HG03097 (cell line): ENCODE measurements at regions not wholly inside any gene's neighbourhood (a gene's known extent, or its start where the extent isn't known, plus 50 kb on each side); places are given as distances from the start of the nearest gene placed in this dataset.

ENCODE experiments used
- ATAC-seq: cut with Tn5 transposase; IDR thresholded peaks from one replicate; pipeline ENCODE4 v1.9.1; 2021; ENCODE audit not compliant: unreplicated experiment, low FRiP score

- ATAC-seq: no peak
Observed at GRCh38 chr16:86710602-86710950, 132.2 kb downstream of the FOXL1 start.

- ATAC-seq: no peak
Observed at GRCh38 chr16:86712158-86713009, 134.0 kb downstream of the FOXL1 start.

GRCh38 chr16:86713021-86713631 is 134.8 kb downstream of the FOXL1 start:
- ATAC-seq: no peak

- no peak for ATAC-seq
Observed at GRCh38 chr16:86714166-86714565, 135.8 kb downstream of the FOXL1 start.

- ATAC-seq: no peak
Observed at GRCh38 chr16:86716649-86717048, 138.3 kb downstream of the FOXL1 start.

- ATAC-seq: no peak
Observed at GRCh38 chr16:86718118-86718517, 139.8 kb downstream of the FOXL1 start.

- ATAC-seq: no peak
Observed at GRCh38 chr16:86722970-86723369, 144.6 kb downstream of the FOXL1 start.

- no peak for ATAC-seq
Observed at GRCh38 chr16:86723689-86724088, 145.3 kb downstream of the FOXL1 start.

- no peak for ATAC-seq
Observed at GRCh38 chr16:86725401-86725800, 147.1 kb downstream of the FOXL1 start.

- ATAC-seq: no peak
Observed at GRCh38 chr16:86726340-86726739, 148.0 kb downstream of the FOXL1 start.

GRCh38 chr16:86727131-86727530 is 148.8 kb downstream of the FOXL1 start:
- ATAC-seq: no peak

- no peak for ATAC-seq
Observed at GRCh38 chr16:86727632-86728031, 149.3 kb downstream of the FOXL1 start.

- no peak for ATAC-seq
Observed at GRCh38 chr16:86729686-86730085, 151.3 kb downstream of the FOXL1 start.

GRCh38 chr16:86730086-86730485 is 151.7 kb downstream of the FOXL1 start:
- ATAC-seq: no peak

- ATAC-seq: no peak
Observed at GRCh38 chr16:86730597-86730996, 152.2 kb downstream of the FOXL1 start.

- no peak for ATAC-seq
Observed at GRCh38 chr16:86732621-86733295, 154.4 kb downstream of the FOXL1 start.

- ATAC-seq: no peak
Observed at GRCh38 chr16:86733546-86734254, 155.4 kb downstream of the FOXL1 start.

- no peak for ATAC-seq
Observed at GRCh38 chr16:86734543-86735460, 156.5 kb downstream of the FOXL1 start.

GRCh38 chr16:86735727-86736126 is 157.4 kb downstream of the FOXL1 start:
- ATAC-seq: no peak

GRCh38 chr16:86736502-86736901 is 158.2 kb downstream of the FOXL1 start:
- ATAC-seq: no peak
